SKM-1 (cell line): ENCODE measurements at regions not wholly inside any gene's neighbourhood (a gene's known extent, or its start where the extent isn't known, plus 50 kb on each side); places are given as distances from the start of the nearest gene placed in this dataset.
A peak's percentile ranks its signal among the peaks of the same experiment; 100 is the strongest.
"Not testable (repeated sequence)": the region's sequence is repeated elsewhere in the genome, so short reads cannot be mapped to it uniquely, and the experiment has no call there.

Experiments
- DNase-seq: peaks from one replicate; lab custom pipeline; 2025; ENCODE audit not compliant: unreplicated experiment; lab: John Stamatoyannopoulos, UW

DNA sequence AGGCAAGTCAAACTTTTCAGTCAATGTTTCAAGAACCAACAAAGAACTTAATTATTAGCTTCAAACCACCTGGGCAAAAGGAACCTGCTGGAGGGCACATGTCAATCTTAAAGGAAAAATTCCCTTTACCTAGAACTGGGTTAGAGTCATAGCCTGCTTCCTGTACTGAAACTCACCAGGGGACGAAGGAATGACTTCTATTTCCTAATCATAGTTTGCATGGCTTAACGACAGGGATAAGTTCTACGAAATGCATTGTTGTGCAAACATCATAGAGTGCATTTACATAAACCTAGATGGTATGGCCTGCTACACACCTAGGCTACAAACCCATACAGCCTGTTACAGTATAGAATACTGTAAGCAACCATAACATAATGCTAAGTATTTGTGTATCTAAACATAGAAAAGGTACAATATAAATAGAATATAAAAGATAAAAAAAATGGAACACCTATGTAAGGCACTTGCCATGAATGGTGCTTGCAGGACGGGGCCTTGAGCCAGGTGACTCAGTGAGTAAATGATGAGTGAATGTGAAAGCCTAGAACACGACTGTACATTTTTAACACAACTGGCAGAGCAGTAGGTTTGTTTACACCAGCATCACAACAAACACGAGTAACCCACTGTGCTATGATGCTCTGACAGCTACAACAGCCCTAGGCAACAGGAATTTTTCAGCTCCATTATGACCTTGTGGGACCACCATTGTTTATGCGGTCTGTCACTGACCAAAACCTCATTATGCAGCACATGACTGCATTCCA lies 234.9 kb upstream of the CAND1 start:
- no peak for DNase-seq

DNA sequence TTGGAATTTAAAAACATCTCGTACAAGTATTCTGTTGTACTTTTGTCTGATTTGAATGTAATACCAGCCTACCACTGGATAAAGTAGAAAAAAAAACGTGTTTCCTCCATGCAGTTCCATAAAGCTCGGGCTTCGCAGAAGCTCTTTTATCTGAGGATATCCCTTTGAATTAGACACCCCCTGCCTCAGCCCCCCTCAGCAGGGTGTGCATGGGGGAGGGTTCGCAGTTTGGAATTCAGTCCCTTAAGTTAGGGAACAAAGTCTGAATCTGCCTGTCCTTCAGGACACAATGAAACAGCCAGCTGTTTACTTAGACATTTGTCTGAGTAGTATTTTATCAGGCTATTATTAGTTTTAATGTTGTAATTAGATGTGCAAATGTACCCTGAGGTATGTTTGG lies 234.0 kb upstream of the CAND1 start:
- no peak for DNase-seq

DNA sequence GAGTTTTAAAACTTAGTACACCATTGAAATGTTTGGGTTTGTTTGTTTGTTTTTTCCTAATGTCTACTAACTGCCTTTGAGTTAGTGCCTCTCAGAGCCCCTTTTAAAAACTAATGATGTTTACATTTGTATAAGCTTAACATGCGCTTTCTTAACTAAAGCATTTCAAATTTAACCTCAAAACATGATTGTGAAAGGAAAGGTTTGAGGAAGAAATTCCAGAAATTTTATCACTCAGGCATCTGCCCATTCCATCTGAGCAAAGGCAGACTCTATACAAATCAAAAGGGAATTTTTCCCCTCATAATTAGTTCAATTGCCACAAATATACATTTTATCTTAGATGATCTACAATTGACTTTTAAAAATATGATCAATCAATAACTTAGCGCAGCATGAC lies 230.7 kb upstream of the CAND1 start:
- DNase-seq = no peak

DNA sequence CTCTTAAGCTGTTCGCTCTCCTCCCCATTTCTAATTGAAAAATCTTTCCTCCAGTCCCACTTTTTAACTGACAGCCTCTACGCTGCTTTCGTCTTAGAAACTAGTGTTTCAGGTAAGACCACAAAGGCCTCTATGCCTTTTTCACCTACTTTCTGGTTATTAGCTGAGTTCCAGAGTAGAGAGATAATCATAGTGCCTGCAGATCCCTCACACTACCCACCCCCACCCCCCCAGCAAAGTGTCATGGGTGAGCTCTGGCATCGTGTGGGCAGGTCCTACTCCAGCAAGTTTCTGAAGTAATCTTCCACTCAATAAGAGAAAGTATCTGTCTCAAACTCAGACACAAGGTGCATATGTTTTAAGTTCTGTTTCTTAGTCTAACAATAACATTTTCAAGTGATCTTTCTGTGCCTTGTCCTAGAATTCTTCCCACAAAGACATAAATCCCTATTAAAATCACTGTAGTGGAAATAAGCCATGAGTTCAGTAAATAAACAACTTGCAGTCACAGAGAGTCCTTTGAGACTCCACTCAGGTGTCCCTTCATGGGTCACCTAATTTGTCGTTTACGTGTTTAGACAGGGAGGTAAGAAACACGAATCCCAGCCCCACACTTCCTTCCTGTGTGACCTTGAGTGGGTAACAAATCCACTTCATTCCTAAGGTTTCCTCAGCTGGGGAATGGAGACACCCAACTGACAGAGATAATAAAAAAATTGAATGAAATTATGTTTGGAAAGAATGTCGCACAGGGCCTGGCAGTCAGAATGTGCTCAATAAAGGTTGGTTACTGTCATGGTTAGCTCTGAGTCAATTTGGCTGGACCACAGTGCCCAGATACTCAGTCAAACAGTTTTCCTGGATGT lies 228.9 kb upstream of the CAND1 start:
- DNase-seq = no peak

DNA sequence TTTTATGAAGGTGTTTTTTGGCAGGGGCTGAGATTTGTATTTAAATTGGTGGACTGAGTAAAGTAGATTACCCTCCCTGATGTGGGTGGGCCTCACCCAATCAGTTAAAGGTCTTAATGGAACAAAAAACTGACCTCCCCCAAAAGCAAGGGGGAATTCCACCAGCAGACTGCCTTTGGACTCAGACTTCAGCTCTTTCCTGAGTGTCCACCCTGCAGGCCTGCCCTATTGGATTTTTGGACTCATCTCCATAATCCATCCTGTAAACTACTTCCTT lies 228.4 kb upstream of the CAND1 start:
- DNase-seq = no peak

DNA sequence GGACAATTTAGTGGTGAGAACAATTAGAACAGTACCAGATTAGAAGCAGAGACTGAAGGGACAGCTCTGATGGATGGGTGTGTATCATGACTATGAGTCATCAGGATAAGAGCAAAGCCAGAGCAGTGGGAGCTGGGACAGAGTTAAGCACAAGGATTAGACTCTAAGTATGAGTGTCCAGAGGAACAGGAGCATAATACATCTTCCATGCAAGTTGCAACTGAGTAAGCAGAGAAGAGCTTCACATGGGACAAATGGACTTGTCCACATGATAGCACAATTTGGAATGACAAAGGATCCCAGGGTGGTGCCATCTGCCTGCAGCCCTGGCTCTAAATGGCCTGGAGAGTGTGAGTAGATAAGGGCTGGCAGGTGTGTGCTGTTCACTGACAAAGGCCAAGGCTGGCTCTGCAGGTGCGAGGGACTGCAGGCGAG lies 226.4 kb upstream of the CAND1 start:
- no peak for DNase-seq

DNA sequence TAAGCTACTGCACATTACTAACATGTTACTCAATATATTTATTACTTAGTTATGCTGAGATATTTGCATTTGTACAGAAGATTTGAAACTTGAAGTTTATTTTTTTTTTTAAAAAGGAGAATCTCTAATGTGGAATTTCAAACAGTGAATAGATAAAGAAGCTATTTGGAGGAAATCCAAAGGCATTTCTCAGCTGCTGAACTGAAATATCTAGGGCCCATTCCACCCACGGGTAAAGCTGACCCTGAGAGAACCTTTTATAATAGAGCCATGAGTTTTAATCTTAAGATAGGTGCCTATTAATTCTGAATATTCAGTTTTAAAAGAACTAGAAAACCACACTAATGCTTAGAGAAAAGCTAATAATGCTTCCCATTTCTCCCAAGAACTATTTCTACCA lies 225.4 kb upstream of the CAND1 start:
- no peak for DNase-seq

DNA sequence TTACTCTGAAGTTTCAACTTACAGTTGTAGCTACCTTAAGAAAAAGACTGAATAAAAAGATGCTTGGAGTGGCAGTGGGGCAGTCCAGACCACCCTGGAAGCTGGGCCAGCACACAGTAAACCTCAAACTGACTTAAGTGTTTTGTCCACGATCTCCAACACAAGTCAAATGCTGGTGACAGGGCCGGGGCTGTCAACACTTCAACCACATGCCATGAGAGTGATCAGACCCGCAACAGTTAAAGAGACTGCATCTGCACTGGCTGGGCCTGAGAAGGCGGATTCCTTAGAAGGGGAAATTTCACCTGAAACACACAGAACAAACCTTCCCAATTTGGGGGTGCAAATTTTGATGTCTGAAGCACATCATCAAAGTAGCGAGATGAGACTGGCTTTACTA lies 223.5 kb upstream of the CAND1 start:
- no peak for DNase-seq

DNA sequence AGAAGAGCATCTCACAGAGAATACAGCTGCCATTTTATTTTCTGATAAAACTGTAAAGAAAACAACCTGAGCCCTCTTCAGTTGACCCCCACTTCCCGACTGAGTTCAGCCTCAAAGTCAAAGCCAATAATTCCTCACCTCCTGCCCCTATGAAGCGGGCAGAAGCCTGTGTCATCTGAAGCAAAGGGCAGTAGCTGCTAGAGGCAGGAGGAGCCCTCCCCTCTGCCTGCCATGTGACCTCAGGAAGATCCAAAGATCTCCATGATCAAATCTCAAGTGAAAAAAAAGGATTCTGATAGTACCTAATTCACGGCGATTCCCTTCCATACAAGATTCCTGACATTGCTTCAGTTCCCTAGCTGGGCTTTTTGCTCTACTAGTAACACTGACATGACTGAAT lies 223.1 kb upstream of the CAND1 start:
- DNase-seq = no peak

DNA sequence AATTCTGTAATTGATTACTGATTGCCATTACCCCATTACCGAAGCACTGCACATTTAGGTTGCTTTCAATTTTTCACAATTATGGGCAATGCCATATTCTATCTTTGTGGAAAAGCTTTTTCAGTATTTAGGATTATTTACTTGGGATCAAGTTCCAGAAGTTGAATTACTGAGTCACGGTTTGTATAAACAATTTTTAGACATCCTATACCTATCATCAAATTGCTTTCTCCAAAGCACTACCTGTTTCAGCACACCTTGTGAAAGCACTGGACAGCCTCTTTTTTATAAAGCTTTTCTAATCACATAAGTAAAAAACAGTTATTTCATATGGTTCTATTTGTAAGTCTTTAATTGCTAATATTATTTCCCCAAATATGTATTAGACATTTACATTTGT lies 221.5 kb upstream of the CAND1 start:
- no peak for DNase-seq

DNA sequence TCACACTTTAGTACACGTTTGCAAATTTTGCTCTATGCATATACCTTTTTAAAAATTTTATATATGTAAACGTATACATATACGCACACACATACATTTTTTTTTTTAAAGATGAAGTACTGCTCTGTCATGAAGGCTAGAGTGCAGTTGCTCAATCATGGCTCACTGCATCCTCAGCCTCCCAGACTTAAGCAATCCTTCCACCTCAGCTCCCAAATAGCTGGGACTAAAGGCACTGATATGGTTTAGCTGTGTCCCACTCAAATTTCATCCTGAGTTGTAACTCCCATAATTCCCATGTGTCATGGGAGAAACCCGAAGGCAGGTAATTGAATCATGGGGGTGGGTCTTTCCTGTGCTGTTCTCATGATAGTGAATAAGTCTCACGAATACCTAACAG lies 220.8 kb upstream of the CAND1 start:
- no peak for DNase-seq

DNA sequence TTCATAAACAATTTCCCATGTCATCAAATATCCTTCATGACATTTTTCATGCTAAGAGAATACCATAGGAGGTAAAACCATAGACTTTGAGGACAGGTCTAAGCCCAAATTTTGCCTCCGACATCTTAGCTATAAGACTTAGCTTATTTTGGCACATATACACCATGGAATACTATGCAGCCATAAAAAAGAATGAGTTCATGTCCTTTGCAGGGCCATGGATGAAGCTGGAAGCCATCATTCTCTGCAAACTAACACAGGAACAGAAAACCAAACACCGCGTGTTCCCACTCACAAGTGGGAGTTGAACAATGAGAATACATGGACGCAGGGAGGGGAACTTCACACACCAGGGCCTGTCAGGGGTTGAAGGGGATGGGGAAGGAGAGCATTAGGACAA lies 220.0 kb upstream of the CAND1 start:
- not testable (repeated sequence) for DNase-seq

DNA sequence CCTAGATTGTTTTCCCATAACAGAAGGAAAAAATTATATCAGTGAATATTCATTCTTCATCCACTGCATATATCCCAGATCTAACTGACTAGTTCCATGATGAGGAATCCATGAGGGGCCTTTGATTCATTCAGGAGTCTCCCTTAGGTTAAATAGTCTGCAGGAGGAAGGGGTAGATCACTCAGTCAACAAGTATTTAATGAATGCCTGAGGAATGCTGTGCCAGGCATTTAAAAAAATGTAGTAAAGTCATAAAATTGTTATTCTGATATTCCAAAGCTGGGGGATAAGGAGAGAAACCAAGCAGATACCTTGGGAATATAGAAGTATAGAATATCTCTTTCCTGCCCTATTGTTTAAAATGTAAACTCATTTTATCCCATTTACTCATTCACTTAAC lies 216.2 kb upstream of the CAND1 start:
- no peak for DNase-seq

DNA sequence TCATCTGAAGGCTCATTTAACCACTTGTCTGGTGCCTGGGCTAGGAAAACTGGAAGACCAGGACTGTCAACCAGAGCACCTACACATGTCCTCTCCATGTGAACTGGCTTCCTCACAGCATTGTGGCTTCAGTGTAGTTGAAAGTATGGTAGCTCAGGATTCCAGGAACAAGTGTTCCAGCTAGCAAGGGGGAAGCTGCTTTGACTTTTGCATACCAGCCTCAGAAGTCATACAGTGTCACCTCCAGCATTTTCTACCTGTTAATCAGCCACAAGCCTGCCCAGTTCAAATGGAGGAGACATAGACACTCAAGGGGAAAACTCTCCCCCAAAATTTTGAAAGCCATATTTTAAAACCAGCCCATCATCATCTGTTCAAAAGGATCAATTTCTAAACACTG lies 212.8 kb upstream of the CAND1 start:
- DNase-seq = no peak

DNA sequence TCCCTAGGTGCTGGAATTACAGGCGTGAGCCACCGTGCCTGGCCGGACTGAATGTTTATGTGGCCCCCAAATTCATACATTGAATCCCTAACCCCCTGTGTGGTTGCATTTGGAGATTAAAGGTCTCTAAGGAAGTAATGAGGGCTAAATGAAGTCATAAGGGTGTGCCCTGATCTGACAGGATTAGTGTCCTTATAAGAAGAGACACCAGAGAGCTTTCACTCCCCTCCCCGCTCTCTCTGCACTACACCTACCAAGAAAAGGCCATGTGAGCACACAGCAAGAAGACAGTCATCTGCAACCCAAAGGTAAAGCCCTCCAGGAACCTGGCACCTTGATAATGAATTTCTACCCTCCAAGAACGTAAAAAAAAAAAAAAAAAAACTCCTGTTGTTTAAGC lies 212.1 kb upstream of the CAND1 start:
- DNase-seq = no peak

DNA sequence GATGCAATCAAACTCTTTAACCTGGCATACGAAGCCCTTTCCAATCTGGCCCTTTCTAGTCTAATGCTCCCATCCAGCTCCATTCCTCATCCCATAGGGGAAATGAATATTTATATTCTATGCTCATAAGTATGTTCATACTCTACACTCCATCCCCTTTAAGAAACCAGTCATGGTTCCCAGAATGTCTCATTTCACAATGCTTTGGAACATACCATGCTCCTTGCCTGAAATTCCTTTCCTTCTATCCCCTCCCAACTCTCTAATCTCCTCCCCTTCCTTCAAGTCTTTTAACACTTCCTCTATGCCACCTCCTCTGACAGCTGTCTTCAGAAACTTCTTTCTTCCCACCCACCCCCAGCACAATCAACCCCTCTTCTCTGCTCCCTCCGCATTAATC lies 207.0 kb upstream of the CAND1 start:
- no peak for DNase-seq

DNA sequence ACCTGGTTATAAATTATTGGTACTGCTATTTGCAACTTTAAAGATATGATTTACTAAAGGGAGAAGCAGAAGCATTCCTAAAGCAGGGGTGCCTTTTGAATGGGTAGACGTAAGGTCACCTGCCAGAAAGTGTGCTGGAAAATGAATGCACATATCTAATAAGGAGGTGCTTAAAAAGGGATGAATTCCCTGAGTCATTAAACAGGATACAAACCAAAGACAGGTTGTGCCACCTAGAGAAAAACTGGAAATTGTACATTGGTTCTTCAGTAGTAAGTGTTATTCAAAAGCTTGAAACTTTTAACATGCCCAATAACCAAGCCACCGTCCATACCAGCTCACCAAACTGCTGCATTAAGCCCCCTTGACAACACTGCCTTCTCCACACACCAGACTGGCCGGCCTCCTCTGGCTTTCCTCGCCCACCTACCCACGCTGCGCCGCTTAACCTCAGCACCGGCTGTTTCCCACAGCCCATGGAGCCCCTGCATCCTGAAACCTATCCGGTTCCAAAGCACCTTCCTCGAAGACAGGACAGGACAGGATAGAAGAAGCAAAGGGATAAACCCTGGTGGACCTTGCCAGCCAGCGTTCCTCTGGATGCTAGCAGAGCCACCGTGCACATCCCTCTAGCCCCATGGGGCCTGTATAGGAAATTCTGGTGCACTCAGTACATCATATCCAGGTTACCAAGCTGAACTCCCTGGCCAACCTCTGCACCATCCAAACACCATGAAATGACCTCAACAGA lies 201.5 kb upstream of the CAND1 start:
- no peak for DNase-seq

DNA sequence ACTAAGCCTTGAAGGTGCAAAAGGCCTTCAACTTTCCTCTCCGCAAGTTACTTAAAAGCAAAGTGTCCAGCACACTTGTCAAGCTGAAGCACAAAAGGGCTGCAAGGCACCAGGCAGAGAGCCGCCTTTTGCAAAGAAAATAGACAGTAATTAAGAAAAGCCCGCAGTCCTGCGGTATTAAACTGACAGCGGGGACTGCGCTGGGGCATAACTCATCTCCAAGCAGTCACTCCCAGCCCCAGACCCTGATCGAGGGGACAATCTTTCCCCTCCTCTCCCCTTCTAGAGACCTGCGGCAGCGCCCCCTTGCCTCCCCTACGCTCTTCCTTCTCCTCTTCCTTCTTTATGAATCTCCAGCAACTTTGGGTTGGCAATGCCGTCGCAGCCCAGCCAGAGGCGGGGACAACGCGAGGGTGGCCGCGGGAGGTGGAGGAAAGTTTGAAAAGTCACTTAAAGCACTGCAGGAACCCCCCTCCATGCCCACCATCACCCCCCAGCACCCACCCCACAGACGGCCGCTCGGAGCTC lies 200.9 kb upstream of the CAND1 start:
- DNase-seq = no peak

DNA sequence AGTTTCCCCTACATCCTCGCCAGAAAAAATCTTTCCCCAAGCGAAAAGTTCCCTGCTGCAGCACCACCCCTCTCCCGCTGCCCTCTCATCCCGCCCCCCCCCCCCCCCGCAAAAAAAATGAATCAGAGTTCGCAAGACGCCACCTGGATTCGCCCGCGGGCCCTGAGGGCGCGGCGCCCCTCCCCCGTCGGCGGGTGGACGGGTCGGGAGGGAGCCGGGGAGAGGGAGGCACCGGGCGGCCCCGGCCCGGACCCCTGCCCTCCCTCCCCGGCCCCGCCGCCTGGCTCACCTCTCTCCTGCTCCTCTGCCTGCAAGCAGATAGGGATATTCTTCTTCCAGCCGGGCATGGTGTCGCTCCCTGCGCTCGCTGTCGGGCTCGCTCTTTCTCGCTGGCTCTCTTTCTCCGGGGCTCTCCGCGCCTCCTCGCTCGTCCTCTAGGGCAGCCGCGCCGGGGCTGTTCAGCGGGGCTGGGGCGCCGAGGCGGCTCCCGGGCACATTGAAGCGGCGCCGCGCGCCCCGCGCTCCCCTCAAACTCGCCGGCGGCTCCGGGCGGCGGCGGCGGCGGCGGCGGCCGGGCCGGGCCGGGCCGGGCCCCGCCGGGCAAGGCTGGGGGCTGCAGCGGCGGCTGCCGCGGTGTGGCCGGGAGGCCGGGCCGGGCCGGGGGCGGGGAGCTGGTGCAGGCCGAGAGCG lies 200.3 kb upstream of the CAND1 start:
- no peak for DNase-seq

DNA sequence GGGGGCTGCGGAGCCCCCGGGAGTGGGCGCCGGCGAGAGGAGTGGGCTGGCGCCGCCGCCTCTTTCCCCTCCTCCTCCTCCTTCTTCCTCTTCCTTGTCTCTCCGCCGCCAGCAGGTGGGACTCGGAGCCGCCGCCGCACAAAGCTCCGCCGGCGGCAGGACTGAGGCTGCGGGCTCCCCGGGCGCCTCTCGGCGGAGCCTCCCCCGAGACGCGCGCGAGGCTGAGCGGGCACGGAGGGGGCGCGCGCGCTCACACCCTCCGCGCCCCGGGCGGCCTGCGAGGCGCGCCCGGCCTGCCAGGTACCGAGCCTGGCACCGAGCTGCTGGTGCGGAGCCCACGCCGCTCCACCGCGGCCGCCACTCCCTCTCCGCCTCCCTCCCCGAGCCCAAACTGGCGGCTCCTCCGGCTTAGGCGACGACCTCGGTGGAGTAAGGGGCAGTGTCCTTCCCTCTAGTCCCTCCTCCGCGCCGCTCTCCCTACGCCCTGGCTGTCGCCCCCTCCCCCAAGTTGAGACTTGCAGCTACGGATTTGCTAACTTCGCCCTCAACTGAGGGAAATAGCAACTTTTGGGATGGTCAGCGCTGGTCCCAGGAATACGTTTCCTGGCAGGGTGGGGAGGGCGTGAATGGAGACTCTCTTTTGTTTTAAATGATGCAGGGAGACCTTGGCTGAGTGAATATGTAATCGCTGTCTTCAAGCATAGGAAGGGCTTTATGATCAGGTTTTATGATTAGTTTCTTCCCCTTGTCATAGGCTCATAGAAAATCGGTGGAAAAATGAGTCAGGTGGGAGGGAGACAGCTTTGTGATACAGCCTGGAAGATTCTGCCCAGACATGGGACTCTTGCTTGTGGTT lies 199.5 kb upstream of the CAND1 start:
- DNase-seq = peak; percentile 3
